ENCODE measurements at regions not wholly inside any gene's neighbourhood (a gene's known extent, or its start where the extent isn't known, plus 50 kb on each side); places are given as distances from the start of the nearest gene placed in this dataset.

DNA sequence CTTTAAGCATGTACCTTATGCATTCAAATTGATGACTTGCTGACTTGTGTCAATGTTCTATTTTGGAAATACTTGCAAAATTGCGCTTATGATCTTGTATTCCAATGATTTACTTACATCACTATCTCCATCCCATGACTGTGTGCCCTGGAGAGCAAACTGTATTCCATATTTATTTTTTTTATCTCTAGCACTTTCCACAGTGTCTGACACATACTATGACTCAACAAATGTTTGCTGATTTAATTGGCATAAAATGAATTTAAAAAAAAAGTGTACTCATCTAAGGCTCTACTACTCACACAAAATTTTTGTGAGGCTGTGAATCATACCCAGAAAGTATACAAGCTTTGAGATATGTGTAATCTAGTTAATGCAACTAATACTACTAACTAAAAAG is 1066.8 kb upstream of the ADGRL3 start:
- DNase-seq, result no peak

DNA sequence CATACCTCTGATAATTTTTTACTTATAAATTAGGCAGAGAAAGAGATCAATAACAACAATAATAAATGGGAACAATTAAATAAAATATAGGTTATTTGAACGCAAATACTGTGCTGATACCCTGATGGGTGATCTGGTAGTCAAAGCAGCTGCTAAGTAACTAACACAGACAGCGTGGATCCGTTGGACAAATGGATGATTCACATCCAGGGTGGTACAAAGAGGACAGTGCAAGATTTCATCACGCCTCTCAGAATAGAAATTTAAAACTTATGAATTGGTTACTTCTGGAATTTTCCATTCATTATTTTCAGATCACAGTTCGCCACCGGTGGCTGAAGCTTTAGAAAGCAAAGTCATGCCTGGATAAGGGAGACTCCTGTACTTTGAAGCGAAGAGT is 1066.0 kb upstream of the ADGRL3 start:
- intact Hi-C loops (cut with DNase I), result no loop called here
- DNase-seq (no peak), ATAC-seq (ENCODE audit: poor library complexity) (no peak)

More for the DNA sequence above, 1066.8 kb upstream of the ADGRL3 start:
- intact Hi-C loops (cut with DNase I), result no loop called here
- no peak for ATAC-seq (ENCODE audit: poor library complexity)

DNA sequence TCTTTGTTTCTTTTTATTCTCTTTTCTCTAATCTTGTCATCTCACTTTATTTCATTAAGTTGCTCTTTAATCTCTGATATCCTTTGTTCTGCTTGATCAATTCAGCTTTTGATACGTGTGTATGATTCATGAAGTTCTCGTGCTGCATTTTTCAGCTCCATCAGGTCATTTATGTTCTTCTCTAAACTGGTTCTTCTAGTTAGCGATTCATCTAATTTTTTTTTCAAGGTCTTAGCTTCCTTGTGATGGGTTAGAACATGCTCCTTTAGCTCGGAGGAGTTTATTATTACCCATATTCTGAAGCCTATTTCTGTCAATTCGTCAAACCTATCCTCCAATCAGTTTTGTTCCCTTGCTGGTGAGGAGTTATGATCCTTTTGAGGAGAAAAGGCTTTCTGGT is 1045.0 kb upstream of the ADGRL3 start:
- no peak for ATAC-seq (ENCODE audit: poor library complexity)

DNA sequence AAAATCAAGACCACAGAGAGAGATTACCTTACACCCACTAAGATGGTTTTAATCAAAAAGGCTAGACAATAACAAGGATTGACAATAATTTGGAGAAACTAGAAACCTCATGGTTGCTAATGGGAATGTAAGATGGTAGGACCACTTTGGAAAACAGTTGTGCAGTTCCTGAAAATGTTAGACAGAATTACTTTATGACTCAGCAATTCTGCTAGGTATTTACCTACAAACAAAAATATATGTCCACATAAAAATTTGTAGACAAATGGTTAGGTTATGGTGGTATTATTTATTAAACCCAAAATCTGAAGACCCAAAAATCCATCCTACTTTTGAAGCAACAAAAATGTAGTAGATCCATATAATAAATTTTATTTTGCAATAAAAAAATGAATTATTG is 1027.0 kb upstream of the ADGRL3 start:
- intact Hi-C loops (cut with DNase I), result no loop called here
- no peak for DNase-seq
- ATAC-seq (ENCODE audit: poor library complexity), result no peak

More for the DNA sequence above, 1045.0 kb upstream of the ADGRL3 start:
- intact Hi-C loops (cut with DNase I), result no loop called here
- no peak for DNase-seq

DNA sequence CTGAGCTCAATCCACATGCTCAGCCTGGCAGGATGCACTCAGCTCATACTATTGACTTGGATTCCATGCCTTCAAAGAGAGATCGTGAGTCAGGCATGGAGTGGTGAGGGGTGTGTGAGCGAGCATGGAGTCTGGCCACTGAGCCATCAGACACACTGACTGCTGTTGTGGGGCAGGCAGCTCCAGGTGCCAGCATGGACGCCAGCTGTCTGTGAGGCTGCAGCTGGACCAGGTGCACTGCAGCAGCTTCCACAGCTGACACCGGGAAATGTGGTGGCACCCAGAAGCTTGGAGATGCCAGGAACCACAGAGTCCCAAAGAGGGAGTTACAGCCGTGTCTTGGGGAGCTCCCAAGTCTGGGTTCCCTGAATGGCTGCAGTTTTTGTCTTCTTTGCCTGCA is 1026.4 kb upstream of the ADGRL3 start:
- no peak for DNase-seq
- intact Hi-C loops (cut with DNase I), result no loop called here
- ATAC-seq (ENCODE audit: poor library complexity), result no peak

DNA sequence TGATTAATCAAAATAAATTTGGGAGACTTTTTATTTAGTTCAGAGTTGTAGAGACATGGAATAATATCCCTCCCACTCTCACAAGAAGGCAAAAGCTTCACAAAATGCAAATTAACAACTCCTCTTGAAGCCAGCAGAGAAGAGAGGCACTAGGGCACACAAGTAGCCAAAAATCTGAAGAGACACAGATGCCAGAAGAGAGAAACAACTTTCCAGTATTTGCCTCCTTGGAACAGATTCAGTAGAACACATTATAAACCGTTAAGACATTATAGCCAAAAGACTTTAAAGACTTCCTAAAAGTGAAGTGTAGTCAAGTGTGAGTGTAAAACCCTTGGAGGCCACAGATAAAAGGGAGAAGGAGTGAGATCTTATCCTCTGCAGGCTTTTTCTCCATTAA is 1024.9 kb upstream of the ADGRL3 start:
- ATAC-seq (ENCODE audit: poor library complexity), result no peak
- intact Hi-C loops (cut with DNase I), result no loop called here
- DNase-seq, result no peak

DNA sequence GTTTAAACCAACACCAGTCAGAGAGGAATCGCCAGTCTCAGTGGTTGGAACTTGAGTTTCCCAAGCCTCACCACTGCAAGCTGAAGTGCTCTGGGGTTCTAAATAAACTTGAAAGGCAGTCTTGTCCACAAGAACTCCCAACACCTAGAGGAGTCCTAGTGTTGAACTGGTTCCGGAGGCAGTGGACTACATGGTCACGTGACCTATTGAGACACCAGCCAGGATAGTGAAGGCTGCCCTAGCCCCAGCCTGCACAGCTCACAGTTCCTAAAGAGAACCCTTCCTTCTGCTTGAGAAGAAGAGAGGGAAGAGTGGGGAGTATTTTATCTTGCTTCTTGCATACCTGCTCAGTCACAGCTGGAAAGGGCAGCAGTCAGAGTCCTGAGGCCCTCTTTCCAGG is 1012.7 kb upstream of the ADGRL3 start:
- ATAC-seq (ENCODE audit: poor library complexity) (no peak), DNase-seq (no peak)
- intact Hi-C loops (cut with DNase I), result no loop called here

DNA sequence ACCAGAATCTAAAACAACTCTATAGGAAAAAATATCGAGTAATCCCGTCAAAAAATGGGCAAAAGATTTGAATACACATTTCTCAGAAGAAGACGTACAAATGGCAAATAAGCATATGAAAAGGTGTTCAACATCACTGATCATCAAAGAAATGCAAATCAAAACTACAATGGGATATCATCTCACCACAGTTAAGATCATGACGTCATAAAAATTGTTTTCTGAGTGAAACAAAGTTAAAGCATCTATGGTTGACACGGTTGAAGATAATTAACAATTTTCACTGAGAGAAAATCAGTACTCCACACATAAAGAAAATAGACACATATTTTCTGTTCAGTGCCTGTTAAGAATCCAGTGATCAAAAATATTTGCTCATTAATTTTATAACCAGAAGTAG is 1010.8 kb upstream of the ADGRL3 start:
- intact Hi-C loops (cut with DNase I), result no loop called here
- ATAC-seq (ENCODE audit: poor library complexity), result no peak
- DNase-seq, result no peak

DNA sequence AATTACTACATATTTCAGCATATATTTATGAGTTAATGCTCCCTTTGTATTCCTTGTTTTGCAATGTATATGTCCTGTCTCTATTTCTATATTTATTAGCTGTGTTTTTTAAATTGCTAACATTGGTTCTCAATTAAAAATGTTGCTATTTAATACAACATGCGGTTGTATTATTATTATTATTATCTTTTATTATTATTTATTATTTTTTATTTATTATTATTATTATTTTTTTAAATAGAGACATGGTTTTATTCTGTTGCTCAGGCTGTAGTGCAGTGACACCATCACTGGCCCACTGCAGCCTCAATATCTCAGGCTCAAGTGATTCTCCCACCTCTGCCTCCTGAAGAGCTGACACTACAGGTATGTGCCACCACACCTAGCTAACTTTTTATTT is 1005.9 kb upstream of the ADGRL3 start:
- no peak for DNase-seq
- intact Hi-C loops (cut with DNase I), result no loop called here
- no peak for ATAC-seq (ENCODE audit: poor library complexity)

DNA sequence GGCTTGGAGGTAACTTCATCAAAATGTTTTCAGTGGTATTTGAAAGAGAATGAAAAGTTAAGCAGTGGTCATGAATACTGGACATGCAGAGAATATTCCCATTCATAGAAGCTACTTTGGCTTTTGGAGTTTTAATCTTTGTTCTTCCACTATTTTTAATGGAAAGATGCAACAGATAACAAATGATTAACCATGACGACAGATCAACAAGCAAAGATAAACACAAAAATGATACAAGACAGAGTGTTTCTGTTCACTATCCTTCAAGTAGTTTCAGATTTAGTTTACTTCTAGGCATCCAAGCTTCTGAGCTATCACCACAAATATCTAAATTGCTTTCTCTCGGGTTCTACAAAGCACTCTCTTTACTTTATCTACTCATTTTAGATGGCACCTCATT is 1004.9 kb upstream of the ADGRL3 start:
- DNase-seq, result no peak
- ATAC-seq (ENCODE audit: poor library complexity), result no peak
- intact Hi-C loops (cut with DNase I), result no loop called here

DNA sequence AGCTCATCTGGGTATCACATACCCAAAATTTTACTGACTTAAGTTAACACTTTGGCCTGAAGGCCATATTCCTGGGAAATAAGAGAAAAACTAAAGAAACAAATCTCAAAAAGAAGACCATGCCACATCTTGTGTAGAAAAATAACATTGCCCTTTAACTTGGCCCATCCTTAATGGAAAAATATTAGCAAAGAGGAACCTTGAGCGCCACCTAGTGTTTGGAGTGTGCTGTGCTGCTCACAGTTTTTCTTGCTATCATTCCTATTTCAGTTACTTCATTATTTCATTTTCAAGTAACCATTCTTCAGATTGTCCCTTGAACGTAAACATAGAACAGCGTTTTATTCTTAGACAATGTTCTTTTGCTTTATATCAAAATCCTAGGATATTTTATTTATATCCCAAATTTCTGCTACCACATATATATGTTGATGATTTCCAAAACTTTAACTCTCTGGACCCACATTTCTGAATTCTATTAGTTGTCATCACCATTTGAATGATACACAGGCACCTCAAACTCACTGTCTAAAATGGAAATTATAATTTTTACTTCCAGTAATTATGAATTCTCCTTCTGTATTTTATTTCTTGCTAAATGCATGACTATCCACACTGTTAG is 999.0 kb upstream of the ADGRL3 start:
- DNase-seq, result no peak
- intact Hi-C loops (cut with DNase I), result no loop called here

DNA sequence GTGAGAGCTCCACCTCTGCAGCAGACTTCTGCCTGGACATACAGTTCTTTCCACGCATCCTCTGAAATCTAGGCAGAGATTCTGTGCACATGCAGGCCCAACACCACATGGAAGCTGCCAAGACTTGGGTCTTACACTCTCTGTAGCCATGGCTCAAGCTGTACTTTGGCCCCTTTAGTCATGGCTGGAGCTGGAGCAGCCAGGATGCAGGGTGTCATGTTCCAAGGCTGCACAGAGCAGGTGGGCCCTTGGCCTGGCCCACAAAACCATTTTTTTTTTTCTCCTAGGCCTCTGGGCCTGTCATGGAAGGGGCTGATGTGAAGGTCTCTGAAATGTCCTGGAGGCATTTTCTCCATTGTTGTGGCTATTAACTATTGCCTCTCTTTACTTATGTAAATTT is 990.5 kb upstream of the ADGRL3 start:
- ATAC-seq (ENCODE audit: poor library complexity) (no peak), DNase-seq (no peak)
- intact Hi-C loops (cut with DNase I), result no loop called here

More for the DNA sequence above, 999.0 kb upstream of the ADGRL3 start:
- no peak for ATAC-seq (ENCODE audit: poor library complexity)

DNA sequence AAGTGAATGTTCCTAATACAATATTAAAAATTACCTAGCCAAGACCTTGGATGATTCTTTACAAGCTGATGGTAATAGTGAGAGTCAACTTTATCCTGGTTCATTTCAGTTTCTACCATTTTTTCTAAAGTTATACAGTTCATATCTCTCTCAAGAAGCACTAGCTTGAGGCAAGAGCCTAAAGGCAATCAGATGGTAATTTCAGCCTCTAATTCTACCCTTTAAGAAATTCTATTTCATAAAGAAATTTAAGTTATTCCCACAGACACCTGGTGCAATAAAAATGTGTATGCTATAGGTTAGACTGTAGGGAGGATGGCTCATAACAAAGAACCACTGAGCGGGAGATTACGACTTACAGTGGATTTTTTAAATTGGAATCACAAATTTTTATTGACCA is 984.2 kb upstream of the ADGRL3 start:
- ATAC-seq (ENCODE audit: poor library complexity), result no peak
- no peak for DNase-seq
- intact Hi-C loops (cut with DNase I), result no loop called here

DNA sequence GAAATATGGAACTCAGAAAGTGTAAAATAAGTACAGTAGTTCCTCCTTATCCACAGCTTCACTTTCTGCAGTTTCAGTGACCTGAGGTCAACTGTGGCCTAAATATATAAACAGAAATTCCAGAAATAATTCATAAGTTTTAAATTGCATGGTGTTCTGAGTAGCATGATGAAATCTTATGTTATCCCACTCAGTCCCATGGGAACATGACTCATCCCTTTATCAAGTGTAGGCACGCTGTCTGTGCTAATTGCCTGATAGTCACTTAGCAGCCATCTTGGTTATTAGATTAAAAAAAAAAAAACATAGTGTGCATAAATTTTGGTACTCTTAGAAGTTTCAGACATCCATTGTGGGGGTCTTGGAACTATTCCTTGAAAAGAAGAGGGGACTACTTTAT is 983.4 kb upstream of the ADGRL3 start:
- no peak for DNase-seq
- intact Hi-C loops (cut with DNase I), result no loop called here
- ATAC-seq (ENCODE audit: poor library complexity), result no peak

DNA sequence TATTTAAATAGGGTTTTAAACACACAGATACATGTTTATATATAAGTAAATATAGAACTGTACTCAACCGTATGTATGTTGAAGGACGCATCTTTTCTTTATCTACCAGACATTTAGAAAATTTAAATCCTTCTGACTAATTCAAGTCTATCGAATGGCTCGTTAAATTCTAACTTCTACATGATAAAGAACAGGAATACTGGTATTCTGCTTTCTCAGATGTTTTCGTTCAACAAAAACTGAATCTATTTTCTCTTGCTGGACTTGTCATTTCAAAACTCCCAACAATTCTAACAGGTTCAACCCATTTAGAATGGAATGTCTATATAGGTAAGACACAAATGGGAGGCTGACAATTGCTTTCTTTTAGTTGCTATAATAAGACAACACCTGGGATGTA is 978.3 kb upstream of the ADGRL3 start:
- intact Hi-C loops (cut with DNase I), result no loop called here
- ATAC-seq (ENCODE audit: poor library complexity), result no peak

DNA sequence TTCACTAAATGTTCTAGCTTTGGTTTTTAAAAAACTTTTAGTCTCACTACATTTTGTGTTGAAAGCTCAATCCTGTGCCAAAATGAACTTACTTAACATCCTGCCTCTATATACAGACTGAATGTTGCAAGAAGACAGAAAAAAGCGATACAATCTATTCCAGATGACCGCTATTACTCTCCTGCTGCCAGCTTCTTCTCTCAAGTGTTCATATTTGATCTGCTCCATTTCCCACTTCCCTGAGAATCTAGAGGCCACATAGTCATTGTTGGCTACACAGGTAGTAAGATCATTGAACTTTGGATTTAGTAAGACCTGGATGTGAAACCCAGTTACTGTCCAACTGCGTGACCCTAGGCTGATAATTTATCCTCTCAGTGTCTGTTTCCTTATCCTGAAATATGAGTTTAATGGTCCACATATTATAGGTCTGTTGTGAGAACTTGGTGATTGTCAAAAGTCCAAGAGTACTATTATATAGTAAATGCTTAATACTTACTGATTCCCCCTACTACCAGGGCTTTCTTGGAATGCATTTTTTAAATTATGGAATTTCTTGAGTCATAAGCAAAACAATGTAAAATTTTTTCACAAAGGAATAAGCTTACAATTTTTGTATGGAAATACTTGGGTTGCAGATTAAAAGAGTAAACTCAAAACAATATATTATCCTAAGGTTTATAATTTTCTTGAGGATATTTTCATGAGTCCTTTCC is 976.8 kb upstream of the ADGRL3 start:
- intact Hi-C loops (cut with DNase I), result no loop called here
- DNase-seq (no peak), ATAC-seq (ENCODE audit: poor library complexity) (no peak)

More for the DNA sequence above, 978.3 kb upstream of the ADGRL3 start:
- DNase-seq, result no peak

DNA sequence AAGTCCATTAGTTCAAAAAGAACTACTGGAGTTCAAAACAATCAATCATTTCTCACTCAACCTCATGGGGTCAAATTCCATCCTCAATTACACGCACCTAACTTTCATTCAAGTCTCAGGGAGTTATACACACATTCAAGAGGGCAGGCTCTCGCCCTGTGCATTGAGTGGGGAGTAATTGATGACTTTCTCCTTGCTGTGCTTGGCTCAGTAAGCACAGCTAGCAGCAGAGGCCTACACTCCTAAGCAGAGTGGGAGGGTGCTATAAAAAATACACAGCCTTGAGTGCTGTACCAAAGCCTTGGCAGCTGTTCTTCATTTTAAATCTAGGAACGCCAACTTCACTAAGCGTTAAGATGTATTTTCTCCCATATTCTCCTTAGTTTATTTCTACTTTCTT is 958.3 kb upstream of the ADGRL3 start:
- no peak for DNase-seq
- intact Hi-C loops (cut with DNase I), result no loop called here
- no peak for ATAC-seq (ENCODE audit: poor library complexity)

DNA sequence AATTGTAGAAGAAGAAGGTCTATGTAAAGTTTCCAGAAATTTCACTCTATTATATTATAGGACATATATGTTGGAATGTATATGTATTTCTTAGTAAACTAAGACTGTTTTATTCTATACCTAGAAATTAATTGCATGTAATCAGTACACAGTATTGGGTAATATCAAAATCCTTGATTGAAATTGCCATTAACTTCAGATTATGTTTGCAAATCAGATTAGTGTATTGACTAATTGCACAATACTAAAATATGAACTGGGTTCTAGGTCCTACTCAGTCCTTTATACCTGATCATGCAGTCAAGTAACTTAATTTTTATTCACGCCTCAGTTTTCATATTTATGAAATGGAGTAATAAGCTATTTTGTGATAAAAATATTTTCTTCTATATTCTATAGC is 950.3 kb upstream of the ADGRL3 start:
- DNase-seq (no peak), ATAC-seq (ENCODE audit: poor library complexity) (no peak)
- intact Hi-C loops (cut with DNase I), result no loop called here

DNA sequence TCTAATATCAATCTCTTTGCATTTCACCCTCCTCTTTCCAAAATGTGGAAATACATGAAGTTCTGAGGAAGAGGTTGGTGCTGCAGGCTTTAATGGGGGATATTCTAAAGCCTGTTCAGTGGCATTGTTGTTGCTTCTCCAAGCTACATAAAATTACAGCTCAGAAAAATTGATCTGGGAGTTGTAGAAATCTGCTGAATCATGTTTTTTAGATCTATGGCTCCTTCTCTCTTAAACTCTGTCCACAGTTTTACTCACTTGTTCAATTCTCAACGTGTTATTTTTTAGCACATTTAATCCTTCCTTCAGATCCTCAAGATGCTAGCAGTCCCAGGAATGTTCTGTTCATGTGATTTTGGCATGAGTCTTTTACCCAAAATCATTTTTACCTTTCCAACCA is 949.5 kb upstream of the ADGRL3 start:
- DNase-seq (no peak), ATAC-seq (ENCODE audit: poor library complexity) (no peak)
- intact Hi-C loops (cut with DNase I), result no loop called here

DNA sequence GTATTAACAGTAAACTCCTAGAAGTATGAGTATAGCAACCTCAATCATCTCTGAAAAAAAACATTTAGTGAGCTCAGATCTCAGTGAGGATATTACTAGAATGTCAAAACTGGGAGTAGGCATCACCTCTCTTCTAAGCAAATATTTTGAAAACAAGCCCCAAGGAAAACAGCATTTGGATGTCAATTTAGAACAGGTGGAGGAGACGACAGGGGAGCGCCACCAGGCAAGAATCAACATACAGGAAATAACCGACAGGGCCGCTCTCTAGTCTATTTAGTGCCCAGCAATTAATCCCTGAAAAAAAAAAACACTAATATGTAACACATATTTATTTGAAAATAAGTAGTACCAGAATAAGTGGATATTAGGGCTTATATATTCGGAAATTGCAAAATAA is 940.3 kb upstream of the ADGRL3 start:
- ATAC-seq (ENCODE audit: poor library complexity) (no peak), DNase-seq (no peak)
- intact Hi-C loops (cut with DNase I), result no loop called here

DNA sequence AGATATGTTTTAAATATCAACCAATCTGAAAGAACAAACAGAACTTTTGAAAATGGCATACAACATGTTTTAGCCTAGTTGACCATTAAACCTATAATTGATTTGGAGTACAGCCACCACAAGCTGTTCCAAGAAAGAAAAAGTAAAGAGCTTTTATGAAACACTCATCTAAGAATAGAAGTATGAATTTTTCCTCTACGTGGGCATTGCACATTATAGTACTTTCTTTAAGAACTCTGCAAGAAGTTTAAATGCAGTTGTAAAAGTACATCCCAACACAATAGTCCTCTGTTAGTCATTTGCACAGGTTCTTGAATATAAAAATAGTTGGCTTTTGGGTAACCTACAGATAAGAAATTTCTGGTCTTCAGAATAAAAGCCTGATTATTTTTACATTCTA is 933.6 kb upstream of the ADGRL3 start:
- DNase-seq, result no peak
- ATAC-seq (ENCODE audit: poor library complexity), result no peak
- intact Hi-C loops (cut with DNase I), result no loop called here

Measured in Right ventricle myocardium superior (tissue), 1 donor.